ENCODE measurements at regions not wholly inside any gene's neighbourhood (a gene's known extent, or its start where the extent isn't known, plus 50 kb on each side); places are given as distances from the start of the nearest gene placed in this dataset.

- TF ChIP-seq IRF5 (IDR thresholded peaks at IDR 0.05; ENCODE audit: borderline replicate concordance) = no peak
- no peak for TF ChIP-seq SIN3A (IDR thresholded peaks at IDR 0.05; ENCODE audit: low read depth, low read length)
- no peak for TF ChIP-seq SREBF2 (IDR thresholded peaks at IDR 0.05; ENCODE audit: low read length)
- TF ChIP-seq GABPA (IDR thresholded peaks at IDR 0.05; ENCODE audit: low read depth) = no peak
- TF ChIP-seq RBBP5 (conservative IDR thresholded peaks at IDR 0.05) = no peak
Observed at GRCh38 chr6:137758661-137759060, 108.4 kb upstream of the TNFAIP3 start (continued).

- SMC1A ChIA-PET (ENCODE audit: uncharacterized antibody, unreplicated experiment) = interaction anchor here (0.8 to 3.3 kb wide), 10 partner anchors 8 to 51 kb away, joined by 3 to 11 read pairs (median 6); no protein-coding TSS in a partner anchor
- DNase-seq (ENCODE audit: low read depth, low spot score) (no peak), ATAC-seq (no peak), FAIRE-seq (no peak)
- POLR2A ChIA-PET = interaction anchor here (0.8 to 1.6 kb wide), 4 partner anchors 8 to 29 kb away, joined by 3 to 5 read pairs (median 3); no protein-coding TSS in a partner anchor
- H3K36me3 ChIP-seq (ENCODE audit: control insufficient read depth in 2 of 2, insufficient read depth in 2 of 2, low read length in 1 of 2) = no peaks in the 10 kb centered on the region
- peak overlapping the region; percentile 37; the same call in 1 of the 2 replicates for H3K4me2 ChIP-seq (ENCODE audit: control insufficient read depth, insufficient read depth)
- H2AFZ ChIP-seq (ENCODE audit: control insufficient read depth, low read depth, low read length) = no peak overlapping the region
- no peak overlapping the region for H3K9ac ChIP-seq (ENCODE audit: control insufficient read depth, insufficient read depth, low read length)
- RAD21 ChIA-PET (ENCODE audit: unreplicated experiment) = no interaction called here
- 44% methylated on average over 1 of the region's 1 CpG for WGBS (ENCODE audit: insufficient coverage, insufficient replicate concordance, low lambda C conversion rate, missing lambda C conversion rate)
- no peaks in the 10 kb centered on the region for H3K79me2 ChIP-seq (ENCODE audit: control insufficient read depth, insufficient read depth, low read length)
- H4K20me1 ChIP-seq (ENCODE audit: control insufficient read depth, insufficient read depth) = no peaks in the 10 kb centered on the region
- no peak overlapping the region for H3K27ac ChIP-seq (ENCODE audit: control insufficient read depth, insufficient read depth)
- no peak overlapping the region for H3K4me3 ChIP-seq
- no TSS peak for BruUV-seq (replicated peaks)
- peaks cover 19% of the 10 kb centered on the region for H3K4me1 ChIP-seq (ENCODE audit: control insufficient read depth, insufficient read depth, low read length)
- intact Hi-C loops (cut with micrococcal nuclease; ENCODE audit: unreplicated experiment) = no loop called here
- no peaks in the 10 kb centered on the region for H3K27me3 ChIP-seq (replicated peaks in 1 of 2; ENCODE audit: control insufficient read depth in 2 of 2, insufficient read depth in 2 of 2, low read length in 1 of 2)
- in situ Hi-C loops (cut with MboI) = no loop called here
- CTCF ChIA-PET = interaction anchor here (1.2 to 1.4 kb wide), 4 partner anchors 29 to 176 kb away, joined by 3 to 5 read pairs (median 4); no protein-coding TSS in a partner anchor
- H3K9me3 ChIP-seq (replicated peaks; ENCODE audit: control insufficient read depth, insufficient read depth, low read length) = no peaks in the 10 kb centered on the region; the same call in 2 of the 3 replicates
- TF ChIP-seq SPI1 (IDR thresholded peaks at IDR 0.05; ENCODE audit: borderline replicate concordance, insufficient read depth, low read depth, low read length) (peak; percentile 26; the same call in 1 of the 2 replicates), BRCA1 (IDR thresholded peaks at IDR 0.05; ENCODE audit: low read depth, low read length) (no peak)
Observed at GRCh38 chr6:137759624-137760023, 107.4 kb upstream of the TNFAIP3 start.
